Astrocyte of the cerebellum (primary cell): ENCODE measurements at regions not wholly inside any gene's neighbourhood (a gene's known extent, or its start where the extent isn't known, plus 50 kb on each side); places are given as distances from the start of the nearest gene placed in this dataset.

ENCODE experiments used
- DNase-seq: peaks from one replicate; pipeline ENCODE4 v3.0.0-alpha.2; 2011; ENCODE audit warnings: low read depth
- H3K4me3 ChIP-seq: 2 replicates; pipeline ENCODE4 v1.5.1; 2011; ENCODE audit warnings: mild to moderate bottlenecking, low read depth, low read length, moderate library complexity
- CTCF ChIP-seq: IDR thresholded peaks from 2 replicates; pipeline ENCODE4 v1.5.1; 2012; ENCODE audit warnings: low read length, low read depth, moderate library complexity, mild to moderate bottlenecking; ENCODE audit errors: missing control alignments
- in situ Hi-C: cut with HindIII; loops from 2 replicates; pipeline ENCODE4 v1.10.0; 2017; ENCODE audit warnings: low sequenced_read_pairs

DNA sequence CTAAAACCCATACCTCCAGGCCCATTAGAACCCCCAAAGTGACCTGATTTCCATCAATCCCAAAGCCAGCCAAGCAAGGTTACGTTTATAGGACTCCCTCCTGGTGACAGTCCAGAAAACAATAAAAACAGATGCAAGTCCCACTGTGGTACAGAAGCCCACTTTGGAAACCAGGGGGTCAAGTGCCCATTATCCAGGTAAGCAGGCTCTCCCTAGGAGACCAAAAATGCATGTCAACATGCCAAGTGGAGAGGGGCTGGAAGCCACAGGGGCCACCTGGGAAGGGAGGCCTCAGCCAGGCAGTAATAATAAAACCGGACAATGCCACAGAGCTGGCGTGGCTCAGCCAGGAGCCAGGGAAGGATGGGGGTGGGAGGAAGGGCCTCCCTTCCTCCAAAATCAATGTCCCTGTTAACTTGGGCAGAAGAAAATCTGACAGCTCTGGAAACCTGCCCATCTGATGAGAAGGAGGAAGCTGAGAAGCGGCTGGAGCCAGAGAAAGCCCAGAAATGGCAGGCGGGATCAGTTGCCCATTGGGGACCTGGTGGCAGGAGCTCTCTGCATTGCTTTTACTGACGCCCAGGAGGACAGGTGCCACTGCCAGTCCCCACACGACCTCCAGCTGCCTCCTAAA lies 160.4 kb downstream of the ZIC5 start:
- DNase-seq, result no peak
- in situ Hi-C loops, result no loop called here
- TF ChIP-seq CTCF, result no peak
- no peak overlapping the region for H3K4me3 ChIP-seq

DNA sequence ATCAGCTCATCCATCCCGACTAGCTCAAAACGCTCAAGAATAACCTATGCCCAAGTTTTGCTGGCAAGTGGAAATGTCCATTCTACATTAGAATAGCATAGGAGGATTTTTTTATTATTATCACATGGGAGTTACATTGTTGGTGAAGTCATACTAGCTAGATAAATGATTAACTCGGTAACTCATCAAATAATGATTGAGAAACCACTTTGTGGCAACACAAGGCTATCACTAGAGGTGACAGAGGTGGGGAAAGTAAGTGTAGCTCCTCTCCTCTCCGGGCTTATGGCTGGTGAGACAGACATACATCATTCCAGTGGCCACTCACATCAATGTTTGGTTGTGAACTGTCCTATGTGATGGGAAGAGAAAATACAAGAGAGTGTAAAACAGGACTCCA lies 161.6 kb downstream of the ZIC5 start:
- TF ChIP-seq CTCF, result no peak
- H3K4me3 ChIP-seq, result no peak overlapping the region
- DNase-seq, result no peak
- in situ Hi-C loops, result no loop called here

- TF ChIP-seq CTCF, result no peak
- H3K4me3 ChIP-seq, result no peak overlapping the region
- in situ Hi-C loops, result no loop called here
- DNase-seq, result no peak
Observed at GRCh38 chr13:99809496-99809895, 162.1 kb downstream of the ZIC5 start.

DNA sequence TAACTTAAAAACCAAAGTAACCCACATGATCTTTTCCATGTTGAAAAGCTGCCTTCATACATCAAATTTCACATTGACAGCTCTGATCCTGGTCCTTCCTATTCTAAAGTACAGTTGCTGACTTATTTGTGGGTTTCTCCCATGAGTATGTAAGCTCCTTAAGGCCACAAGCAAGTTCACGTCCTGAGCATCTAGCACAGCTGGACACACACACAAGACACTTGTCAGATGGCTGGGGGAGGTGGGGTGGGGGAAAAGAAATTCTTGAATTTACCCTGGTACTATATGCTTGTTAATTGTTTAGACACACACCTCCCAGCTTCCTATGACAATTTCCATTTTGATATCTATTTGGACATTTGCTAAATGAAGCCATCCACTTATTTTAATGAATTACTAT lies 162.8 kb downstream of the ZIC5 start:
- TF ChIP-seq CTCF, result no peak
- no peak for DNase-seq
- in situ Hi-C loops, result no loop called here
- no peak overlapping the region for H3K4me3 ChIP-seq

DNA sequence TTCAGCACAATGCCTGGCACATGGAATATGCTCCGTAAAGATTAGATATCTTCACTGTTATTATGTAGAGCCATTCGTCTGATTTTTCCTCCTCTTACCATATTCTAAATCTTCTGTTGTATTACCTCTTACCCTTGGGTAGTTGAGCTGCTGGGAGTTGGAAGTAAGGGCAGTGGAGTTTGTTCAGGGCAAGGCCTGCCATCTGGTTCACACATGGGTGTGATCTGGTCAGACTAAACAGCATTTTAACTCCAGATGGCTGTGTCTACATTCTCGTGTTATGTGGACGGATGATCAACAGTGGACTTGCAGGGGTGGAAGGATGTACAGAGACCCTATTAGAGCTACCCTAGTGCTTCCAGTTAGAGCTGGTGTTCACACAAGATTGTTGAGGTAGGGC lies 164.9 kb downstream of the ZIC5 start:
- in situ Hi-C loops, result no loop called here
- no peak overlapping the region for H3K4me3 ChIP-seq
- no peak for TF ChIP-seq CTCF
- no peak for DNase-seq

DNA sequence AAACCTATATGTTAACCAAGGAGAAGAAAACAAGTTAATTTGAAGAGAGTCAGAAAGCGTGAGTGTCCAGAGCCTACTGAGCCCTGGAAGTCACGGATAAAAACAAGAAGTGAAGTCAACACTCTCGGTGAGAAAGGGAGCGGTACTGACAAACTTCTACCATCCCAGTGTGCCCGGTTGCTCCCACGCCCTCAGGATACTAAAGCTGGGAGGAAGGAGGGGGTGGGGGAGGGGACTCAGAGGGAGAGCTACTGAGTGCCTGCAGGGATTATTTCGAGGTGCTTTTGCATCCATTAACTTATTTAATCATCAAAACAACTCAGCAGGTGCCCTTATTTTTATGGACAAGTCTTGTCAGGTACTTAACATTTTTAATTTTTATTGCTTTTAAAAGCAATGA lies 166.2 kb downstream of the ZIC5 start:
- no peak overlapping the region for H3K4me3 ChIP-seq
- in situ Hi-C loops, result no loop called here
- TF ChIP-seq CTCF, result no peak
- DNase-seq, result no peak

DNA sequence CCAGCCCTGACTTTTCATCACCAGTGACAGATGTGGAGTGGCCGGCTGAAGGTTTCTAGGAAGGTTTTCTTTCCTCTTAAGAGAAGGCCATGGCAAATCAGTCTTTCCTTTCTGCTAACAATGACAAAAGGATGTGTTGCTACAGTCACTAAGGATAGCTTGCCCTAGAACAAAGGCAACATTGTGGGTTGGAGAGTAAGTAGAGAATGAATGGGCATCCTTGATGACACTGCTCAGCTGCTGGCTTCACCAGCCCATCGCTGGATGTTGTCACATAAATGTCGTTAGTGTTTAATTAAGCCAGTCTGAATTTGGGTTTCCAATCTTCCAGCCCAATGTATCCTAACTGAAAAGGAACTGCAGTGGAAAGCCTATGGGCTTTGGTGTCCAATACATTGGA lies 168.4 kb downstream of the ZIC5 start:
- H3K4me3 ChIP-seq, result no peak overlapping the region
- in situ Hi-C loops, result no loop called here
- TF ChIP-seq CTCF, result no peak
- DNase-seq, result no peak
